GM21717 (cell line): ENCODE measurements at regions not wholly inside any gene's neighbourhood (a gene's known extent, or its start where the extent isn't known, plus 50 kb on each side); places are given as distances from the start of the nearest gene placed in this dataset.

ENCODE experiments used
- ATAC-seq: cut with Tn5 transposase; IDR thresholded peaks from one replicate; pipeline ENCODE4 v1.9.1; 2021; ENCODE audit warnings: mild to moderate bottlenecking, moderate library complexity; ENCODE audit not compliant: unreplicated experiment

DNA sequence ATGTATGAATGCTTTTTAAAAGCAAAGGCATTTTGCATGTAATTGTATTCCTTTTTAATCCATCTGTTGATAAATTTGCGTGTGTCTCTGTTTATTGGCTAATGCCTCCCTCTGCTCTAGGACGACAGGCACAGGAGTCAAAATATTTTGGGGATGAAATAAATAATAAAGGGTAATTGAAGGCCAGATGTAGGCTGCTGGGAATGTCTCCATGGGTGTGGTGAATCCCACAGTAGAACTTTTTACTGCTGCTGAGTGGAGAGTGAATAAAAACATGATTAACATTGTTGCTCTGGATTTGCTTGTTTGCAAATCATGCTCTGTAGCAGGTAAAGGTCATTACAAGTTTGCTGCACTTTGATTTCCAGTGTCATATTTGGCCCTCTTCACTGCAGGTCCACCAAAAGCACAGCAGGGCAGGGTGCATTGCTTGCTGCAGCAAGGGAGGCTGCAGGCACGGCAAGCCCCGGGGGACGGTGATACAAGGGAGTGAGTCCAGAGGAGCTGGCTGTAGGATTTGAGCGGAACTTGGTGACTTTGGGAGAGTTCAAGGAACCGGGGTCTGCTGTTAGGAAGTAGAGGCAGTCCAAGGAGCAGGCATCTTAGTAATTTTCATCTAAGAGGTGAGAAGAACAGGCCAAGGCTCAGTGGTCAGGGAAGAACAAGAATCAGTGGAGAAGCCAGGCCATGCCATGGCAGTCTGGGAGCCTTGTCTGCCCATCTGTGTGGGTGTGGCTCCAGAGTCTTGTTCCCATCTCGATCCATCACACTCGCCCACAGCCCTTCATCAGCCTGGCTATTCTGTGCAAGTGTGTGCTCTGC, 201.5 kb upstream of the RAB6C start:
- ATAC-seq: no peak

DNA sequence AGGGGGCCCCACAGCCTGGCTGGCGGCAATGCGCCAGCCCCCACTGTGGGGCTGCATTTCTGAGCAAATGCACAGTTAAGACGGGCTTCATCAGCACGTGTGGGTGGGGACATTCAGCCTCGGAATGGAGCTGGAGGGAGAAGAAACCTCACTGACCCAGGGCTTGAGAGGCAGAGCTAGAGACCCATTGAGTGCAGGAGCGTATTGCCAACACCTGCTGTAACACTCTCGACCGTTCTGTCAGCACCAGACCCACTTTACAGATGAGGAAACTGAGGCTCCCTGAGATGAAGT, 200.9 kb upstream of the RAB6C start:
- ATAC-seq: no peak

GRCh38 chr2:129779783-129780182, 199.7 kb upstream of the RAB6C start:
- no peak for ATAC-seq

GRCh38 chr2:129780316-129781270, 198.9 kb upstream of the RAB6C start:
- ATAC-seq: no peak

GRCh38 chr2:129781749-129782632, 197.5 kb upstream of the RAB6C start:
- no peak for ATAC-seq

DNA sequence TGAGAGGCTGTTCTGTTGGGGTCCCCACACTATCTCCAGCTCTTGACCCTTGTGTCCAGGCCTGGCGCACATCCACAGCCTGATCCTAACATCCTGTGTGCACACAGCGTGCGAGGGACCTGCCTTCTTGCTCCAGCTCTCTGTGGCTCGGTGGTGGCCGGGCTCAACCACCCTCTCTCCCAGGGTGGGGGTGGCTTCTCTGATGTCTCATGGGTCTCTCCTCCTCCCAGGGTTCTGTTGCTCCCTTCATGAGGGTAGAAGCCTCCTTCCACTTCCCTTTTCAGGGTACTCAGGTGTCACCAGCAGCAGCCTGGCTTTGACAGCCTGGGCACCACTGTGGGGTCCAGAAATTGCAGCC, 196.9 kb upstream of the RAB6C start:
- no peak for ATAC-seq

- no peak for ATAC-seq
Measured at GRCh38 chr2:129784486-129784885, 195.0 kb upstream of the RAB6C start.

DNA sequence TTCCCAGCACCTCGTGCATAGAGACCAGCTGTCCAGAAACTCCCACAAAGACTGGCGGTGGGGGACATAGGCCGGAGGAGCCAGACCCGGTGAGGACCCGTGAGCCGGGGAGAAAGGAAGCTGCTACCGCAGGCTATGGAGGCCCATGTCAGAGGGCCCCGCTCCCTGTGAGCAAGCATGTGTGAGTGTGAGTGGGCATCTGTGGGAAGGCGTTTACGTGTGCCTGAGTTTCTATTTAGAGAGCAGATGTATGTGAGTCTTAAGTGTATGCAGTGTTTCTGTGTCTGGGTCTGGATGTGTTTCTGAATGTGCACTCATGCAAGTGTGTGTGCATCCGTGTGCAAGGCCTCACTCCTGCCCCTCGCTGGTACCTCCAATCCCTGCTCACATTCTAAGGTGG, 187.8 kb upstream of the RAB6C start:
- no peak for ATAC-seq

- no peak for ATAC-seq
Measured at GRCh38 chr2:129793431-129793902, 186.0 kb upstream of the RAB6C start.

GRCh38 chr2:129794116-129794515, 185.3 kb upstream of the RAB6C start:
- no peak for ATAC-seq

DNA sequence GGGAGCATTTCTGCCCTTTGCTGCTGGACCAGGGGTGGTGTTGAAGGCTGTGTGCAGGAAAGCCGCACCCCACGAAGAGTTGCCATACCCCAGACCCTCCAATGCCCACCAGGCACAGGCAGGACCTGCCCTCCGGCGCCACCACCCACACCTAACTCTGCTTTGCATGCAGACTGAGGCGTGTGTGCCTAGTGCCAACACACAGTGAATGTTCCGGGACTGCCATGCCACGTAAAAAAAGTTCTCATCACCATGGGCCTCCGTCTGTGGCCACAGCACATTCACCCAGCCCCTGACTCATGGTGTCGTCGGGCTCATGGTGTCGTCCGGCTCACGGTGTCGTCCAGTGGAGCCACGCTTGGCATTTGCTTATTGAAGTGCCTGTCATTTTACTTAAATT, 184.9 kb upstream of the RAB6C start:
- no peak for ATAC-seq

DNA sequence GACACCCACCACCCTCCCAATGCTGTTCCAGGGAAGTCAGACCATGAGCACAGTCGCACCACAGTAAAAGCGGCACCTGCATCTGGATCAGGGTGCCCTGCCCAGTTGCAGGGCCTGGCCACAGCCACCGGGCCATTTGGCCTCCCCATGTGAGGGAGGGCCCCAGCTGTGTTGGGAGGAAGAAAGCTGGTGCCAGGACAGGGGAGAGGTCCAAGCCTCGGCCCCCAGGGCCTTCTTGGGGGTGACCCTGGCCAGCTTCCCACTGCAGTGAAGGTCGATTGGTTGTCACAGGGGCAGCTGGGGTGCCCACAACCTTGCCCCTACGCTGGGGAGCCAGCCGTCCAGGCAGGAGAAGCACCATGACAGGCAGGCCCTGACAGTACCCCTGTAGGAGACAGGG, 183.2 kb upstream of the RAB6C start:
- no peak for ATAC-seq

GRCh38 chr2:129796801-129797488, 182.5 kb upstream of the RAB6C start:
- no peak for ATAC-seq

DNA sequence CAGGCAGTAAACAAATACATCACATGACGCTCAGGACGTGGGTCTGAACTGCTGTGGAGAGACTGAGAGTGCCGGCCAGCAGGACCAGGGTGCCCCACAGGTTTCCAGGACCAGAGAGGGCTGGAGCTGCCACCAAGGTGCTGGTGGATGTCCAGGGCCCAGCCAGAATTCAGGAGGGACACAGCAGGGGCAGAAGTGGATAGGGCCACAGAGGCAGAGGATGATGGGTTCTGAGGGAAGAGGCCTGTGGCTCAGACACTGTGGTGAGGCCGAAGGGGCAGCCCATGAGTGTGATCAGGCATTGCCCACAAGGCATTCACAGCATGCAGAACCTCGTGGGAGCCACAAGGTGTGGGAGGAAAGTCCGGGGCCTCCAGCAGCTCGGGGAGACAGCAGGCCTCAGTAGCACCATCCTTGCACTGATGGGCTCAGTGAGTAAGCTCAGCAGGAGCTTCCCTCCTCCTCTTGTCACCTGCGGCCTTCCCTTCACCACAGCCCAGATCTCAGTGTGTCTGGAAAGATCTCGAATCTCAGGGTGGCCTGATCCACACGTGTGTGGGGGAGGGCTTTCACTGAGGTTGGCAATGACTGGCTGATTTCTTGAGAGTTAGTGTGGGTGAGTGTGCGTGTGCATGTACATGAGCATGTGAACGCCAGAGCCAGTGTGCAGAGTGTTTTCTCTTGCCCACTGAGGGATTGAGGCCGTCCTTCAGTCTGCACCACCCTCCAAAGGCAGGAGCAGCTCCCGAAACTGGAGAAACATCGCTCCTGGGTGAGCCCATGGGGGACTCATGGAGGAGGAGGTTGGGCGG, 181.8 kb upstream of the RAB6C start:
- ATAC-seq: no peak

GRCh38 chr2:129798301-129798581, 181.2 kb upstream of the RAB6C start:
- no peak for ATAC-seq

- ATAC-seq: no peak
Measured at GRCh38 chr2:129798626-129799025, 180.8 kb upstream of the RAB6C start.

- ATAC-seq: no peak
Measured at GRCh38 chr2:129799036-129799958, 180.2 kb upstream of the RAB6C start.

GRCh38 chr2:129800285-129800684, 179.2 kb upstream of the RAB6C start:
- ATAC-seq: no peak

DNA sequence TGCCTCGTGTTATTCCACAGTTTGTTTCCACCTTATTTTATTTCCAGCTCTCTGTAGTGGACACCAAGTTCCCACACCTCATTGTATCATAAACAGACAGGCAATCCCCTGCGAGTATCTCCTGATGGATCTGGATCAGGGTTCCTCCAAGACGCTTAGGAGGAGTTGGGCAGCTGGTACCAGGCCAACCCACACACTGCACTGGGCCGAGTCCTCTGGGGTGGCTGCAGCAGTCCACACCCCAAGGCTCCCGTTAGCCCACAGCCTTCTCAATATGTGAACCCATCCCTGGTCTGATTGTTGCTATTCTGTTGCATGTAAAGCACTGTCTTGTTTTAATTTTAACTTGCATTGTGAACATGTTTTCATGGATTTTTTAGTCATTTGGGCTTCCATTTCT, 178.8 kb upstream of the RAB6C start:
- ATAC-seq: no peak
